Caki2 (cell line): ENCODE measurements at regions not wholly inside any gene's neighbourhood (a gene's known extent, or its start where the extent isn't known, plus 50 kb on each side); places are given as distances from the start of the nearest gene placed in this dataset.
"Not testable (repeated sequence)": the region's sequence is repeated elsewhere in the genome, so short reads cannot be mapped to it uniquely, and the experiment has no call there.

Source experiments
- DNase-seq: peaks from one replicate; pipeline ENCODE4 v3.0.0-alpha.2; 2015; ENCODE audit warnings: low read depth
- in situ Hi-C: cut with HindIII; loops from 2 replicates; pipeline ENCODE4 v1.10.0; 2016; ENCODE audit warnings: low sequenced_read_pairs, low pct_unique_long_range_greater_than_20kb, mixed read lengths

DNA sequence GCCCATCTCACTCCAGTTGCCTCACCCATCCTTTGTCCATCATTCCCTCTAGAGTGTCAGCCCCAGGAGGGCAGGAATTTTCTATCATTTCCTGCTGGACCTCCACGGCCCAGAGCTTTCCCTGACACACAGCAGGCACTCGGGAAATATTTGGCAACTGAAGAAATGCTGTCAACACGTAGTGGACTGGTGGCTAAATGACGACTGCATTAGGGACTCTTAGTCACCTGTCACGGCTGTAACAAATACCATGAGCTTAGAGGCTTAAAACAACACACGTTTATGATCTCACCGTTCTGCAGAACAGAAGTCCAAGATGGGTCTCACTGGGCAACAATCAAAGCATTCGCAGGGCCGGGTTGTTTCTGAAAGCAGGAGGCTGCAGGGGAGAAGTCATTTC is 91.3 kb downstream of the PHETA1 start:
- in situ Hi-C loops = no loop called here
- DNase-seq = no peak

GRCh38 chr12:111276146-111276545 is 92.7 kb downstream of the PHETA1 start:
- in situ Hi-C loops = no loop called here
- peak; percentile 30 for DNase-seq

DNA sequence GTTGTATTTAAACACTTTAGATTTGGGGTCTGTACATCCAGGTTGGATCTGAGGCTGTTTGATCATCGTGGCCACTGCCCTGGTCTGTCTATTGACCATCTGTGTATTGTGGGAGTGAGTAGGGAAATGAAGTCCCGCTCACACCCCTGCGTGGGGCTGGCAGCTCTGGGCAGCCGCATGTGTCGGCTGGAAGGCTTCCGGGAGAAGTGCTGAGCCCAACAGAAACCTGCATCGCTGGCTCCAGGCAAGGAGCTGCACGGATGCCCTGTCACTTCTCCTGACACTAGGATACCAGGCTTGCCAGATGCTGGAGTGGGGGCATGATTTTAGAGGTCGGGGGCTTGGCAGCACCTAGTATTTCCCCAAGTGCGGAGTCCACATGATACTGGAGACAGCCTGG is 93.6 kb downstream of the PHETA1 start:
- in situ Hi-C loops = no loop called here
- DNase-seq = no peak

GRCh38 chr12:111274777-111275176 is 94.1 kb downstream of the PHETA1 start:
- peak; percentile 12 for DNase-seq
- in situ Hi-C loops = no loop called here

DNA sequence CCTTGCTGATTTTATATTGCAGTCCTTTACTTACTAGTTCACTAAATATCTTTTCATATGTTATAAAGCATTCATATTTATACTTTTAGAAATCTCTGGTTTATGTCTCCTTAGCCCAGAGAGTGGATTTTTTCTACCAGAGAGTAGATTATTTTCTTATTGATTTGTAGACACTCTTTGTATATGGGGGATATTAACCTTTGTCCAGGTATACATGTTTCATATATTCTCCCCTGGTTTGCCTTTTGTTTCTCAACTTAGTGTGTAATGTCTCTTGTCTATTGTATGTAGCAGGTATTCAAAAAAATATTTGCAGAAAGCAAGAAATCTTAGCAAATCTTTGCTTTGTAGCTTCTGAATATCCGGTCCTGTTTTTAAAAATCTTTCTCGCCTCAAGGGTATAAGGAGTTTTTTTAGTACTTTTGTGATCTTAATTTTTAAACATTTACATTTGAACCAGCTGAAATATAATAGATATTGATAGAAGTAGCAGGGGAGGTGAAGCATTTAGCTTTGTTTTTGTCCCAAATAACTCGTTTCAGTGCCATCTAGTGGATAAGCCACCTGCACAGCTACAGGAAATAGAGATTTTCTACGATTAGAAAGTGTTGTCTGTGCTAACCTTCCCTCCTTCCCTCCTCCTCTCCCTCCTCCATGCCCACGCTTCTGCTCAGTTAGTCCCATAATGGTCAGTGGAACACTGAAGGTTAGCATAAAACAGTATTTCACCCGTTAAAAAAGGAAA is 97.0 kb downstream of the PHETA1 start:
- DNase-seq = no peak
- in situ Hi-C loops = no loop called here

- no peak for DNase-seq
- in situ Hi-C loops = no loop called here
These were observed 98.1 kb downstream of the PHETA1 start for GRCh38 chr12:111270774-111271173.

GRCh38 chr12:111270239-111270638 is 98.7 kb downstream of the PHETA1 start:
- in situ Hi-C loops = no loop called here

DNA sequence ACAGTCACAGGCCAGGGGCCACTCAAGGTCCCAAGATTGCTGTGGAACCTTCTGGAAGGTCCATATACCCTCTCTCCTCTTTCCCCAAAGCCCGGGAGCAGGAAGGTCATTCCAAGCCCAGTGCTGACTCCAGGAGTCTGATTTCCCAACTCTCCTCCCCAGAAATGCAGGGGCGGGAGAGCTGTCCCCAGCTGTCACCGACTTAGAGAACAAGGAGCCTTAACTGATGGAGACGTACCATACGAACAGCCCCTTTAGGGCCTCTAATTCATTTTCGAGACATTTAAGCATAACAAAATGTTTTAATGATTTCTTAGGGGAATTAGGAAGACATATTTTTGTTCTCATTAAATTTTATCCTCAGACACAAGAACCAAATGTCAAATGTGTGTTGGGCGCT is 99.2 kb downstream of the PHETA1 start:
- DNase-seq = no peak
- in situ Hi-C loops = no loop called here

More at GRCh38 chr12:111270239-111270638, 98.7 kb downstream of the PHETA1 start:
- no peak for DNase-seq

DNA sequence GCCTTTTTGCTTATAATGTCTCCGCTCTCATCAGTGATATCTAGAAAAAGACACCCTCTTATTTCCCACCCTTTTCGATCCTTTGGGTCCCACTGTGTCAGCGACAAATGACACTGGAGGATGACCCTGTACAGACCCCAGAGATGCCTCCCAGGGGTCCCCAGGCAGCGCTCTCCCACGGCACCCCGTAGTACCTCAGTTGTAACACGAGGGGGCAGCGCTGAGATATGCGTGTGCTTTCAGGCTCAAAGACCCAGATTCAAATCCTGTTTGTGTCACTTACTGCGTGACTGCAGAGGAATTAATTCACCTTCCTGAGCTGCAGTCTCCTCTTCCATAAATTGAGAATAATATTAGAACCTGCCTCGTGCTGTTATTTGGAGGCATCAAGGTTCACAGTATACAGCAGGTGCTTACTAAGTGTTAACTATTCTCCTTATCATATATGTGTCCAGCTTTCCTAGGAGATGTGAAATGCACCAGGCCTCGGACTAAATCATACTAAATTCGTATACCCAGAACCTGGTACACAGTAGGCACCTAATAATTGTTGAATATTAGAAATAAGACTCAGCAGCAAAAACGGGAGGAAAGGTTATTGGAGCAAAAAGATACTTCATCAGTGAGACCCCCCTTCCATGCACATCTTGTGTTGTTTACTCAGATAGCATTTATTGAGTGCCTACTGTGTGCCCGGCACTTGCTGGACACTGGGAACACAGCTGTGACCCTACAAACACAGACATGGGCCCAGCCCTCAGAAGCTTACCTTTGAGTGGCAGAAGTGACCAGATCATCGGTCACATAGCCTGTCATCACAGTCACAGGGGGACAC is 99.9 kb downstream of the PHETA1 start:
- in situ Hi-C loops = no loop called here
- DNase-seq = no peak

- no peak for DNase-seq
- in situ Hi-C loops = no loop called here
These were observed 101.8 kb downstream of the PHETA1 start for GRCh38 chr12:111267144-111267543.

- in situ Hi-C loops = no loop called here
- DNase-seq = no peak
These were observed 106.8 kb downstream of the PHETA1 start for GRCh38 chr12:111261911-111262676.

- no peak for DNase-seq
- in situ Hi-C loops = no loop called here
These were observed 108.2 kb downstream of the PHETA1 start for GRCh38 chr12:111260732-111261131.

- in situ Hi-C loops = no loop called here
- no peak for DNase-seq
These were observed 109.7 kb downstream of the PHETA1 start for GRCh38 chr12:111259231-111259630.

GRCh38 chr12:111258081-111258480 is 110.8 kb downstream of the PHETA1 start:
- DNase-seq, in situ Hi-C loops: not testable (repeated sequence)

DNA sequence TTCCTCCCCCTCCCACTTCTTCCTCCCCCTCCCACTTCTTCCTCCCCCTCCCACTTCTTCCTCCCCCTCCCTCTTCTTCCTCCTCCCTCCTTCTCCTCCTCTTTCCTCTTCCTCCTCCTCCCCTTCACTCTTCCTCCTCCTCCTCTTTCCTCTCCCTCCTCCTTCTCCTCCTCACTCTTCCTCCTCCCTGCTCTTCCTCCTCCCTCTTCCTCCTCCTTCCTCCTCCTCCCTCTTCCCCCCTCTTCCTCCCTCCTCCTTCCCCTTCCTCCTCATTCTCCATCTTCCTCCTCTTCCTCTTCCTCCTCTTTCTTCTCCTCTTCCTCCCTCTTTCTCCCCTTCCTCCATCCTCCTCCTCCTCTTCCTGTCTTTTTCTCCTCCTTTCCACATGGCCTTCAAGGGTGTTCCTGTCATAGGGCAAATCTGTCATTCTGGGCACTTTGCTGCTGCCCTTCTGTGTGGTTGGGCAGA is 111.4 kb downstream of the PHETA1 start:
- in situ Hi-C loops = no loop called here
- no peak for DNase-seq

- in situ Hi-C loops = no loop called here
- no peak for DNase-seq
These were observed 112.1 kb downstream of the PHETA1 start for GRCh38 chr12:111256629-111257434.

- no peak for DNase-seq
- in situ Hi-C loops = no loop called here
These were observed 113.6 kb downstream of the PHETA1 start for GRCh38 chr12:111255261-111255660.

DNA sequence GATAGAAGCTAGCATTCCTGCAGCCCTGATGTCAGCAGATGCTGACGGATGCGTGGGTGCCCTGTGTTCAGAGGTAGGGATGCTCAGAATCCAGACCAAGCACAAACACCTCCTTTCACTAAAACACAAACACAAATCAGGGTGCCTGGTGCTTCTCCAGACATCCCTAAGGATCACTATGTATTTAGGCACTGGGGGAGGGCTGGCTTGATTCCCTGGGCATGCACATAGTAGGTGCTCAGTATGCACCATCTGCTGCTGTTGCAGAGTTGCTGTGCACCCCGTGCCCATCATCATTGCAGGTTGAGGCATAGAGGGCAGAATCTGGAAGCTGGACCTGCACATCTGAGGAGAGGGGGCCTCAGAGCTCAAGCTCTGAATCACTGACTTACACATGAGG is 114.8 kb downstream of the PHETA1 start:
- DNase-seq = no peak
- in situ Hi-C loops = no loop called here
